ENCODE measurements at regions not wholly inside any gene's neighbourhood (a gene's known extent, or its start where the extent isn't known, plus 50 kb on each side); places are given as distances from the start of the nearest gene placed in this dataset.

GRCh38 chr15:47610736-47611135 lies 106.6 kb upstream of the SEMA6D start:
- dilution Hi-C loops (cut with HindIII; ENCODE audit: low sequenced_read_pairs, unreplicated experiment) (no loop called here), in situ Hi-C loops (cut with MboI; ENCODE audit: low sequenced_read_pairs) (no loop called here), intact Hi-C loops (cut with micrococcal nuclease) (loop anchor here (5.0 kb wide), 1 partner anchor 413 kb away; no protein-coding TSS in a partner anchor)
- no peak for ATAC-seq (ENCODE audit: low read depth)
- no peaks in the 10 kb centered on the region for H3K36me3 ChIP-seq (ENCODE audit: control insufficient read depth, insufficient read depth, low read length)
- no peak overlapping the region for H4K91ac ChIP-seq (ENCODE audit: insufficient read depth, low read depth, low read length)
- no CpG with 5 or more reads among the region's 2 CpGs for WGBS, 2 experiments (ENCODE audit: extremely low coverage in 2 of 2, insufficient read length in 1 of 2)
- no peak overlapping the region for H2BK120ac ChIP-seq (ENCODE audit: low read depth, low read length)
- H3K23ac ChIP-seq (ENCODE audit: low read depth, low read length) = no peak overlapping the region
- H4K5ac ChIP-seq (ENCODE audit: low read depth, low read length) = no peak overlapping the region
- no peak overlapping the region for H2BK5ac ChIP-seq (ENCODE audit: low read depth, low read length, poor library complexity, severe bottlenecking)
- H3K4me1 ChIP-seq (ENCODE audit: control insufficient read depth, insufficient read depth, low read length) = no peaks in the 10 kb centered on the region
- no peaks in the 10 kb centered on the region for H4K20me1 ChIP-seq (ENCODE audit: insufficient read depth, low read length)
- no peaks in the 10 kb centered on the region for H3K9me3 ChIP-seq (ENCODE audit: control insufficient read depth, insufficient read depth, low read length)
- ChIA-PET POLR2A (ENCODE audit: unreplicated experiment) (interaction anchor here (0.6 kb wide), 1 partner anchor 16 kb away, joined by 5 read pairs; no protein-coding TSS in a partner anchor), CTCF (no interaction called here)
- no peak overlapping the region for H2BK15ac ChIP-seq (ENCODE audit: low read depth, low read length)
- H3K4me3 ChIP-seq (ENCODE audit: insufficient read depth, low read depth, low read length) = no peak overlapping the region
- H3K18ac ChIP-seq (ENCODE audit: low read depth, low read length) = no peak overlapping the region
- no peak overlapping the region for H2AK9ac ChIP-seq (replicated peaks; ENCODE audit: low read depth, low read length, poor library complexity)
- TF ChIP-seq MAZ (IDR thresholded peaks at IDR 0.05; ENCODE audit: borderline replicate concordance, low read depth, low read length) = no peak
- TF ChIP-seq SMC3 (IDR thresholded peaks at IDR 0.05; ENCODE audit: low read depth, low read length) = no peak
- no peak for TF ChIP-seq MAFK (IDR thresholded peaks at IDR 0.05; ENCODE audit: low read depth, low read length)
- TF ChIP-seq CEBPB (IDR thresholded peaks at IDR 0.05; ENCODE audit: low read depth, low read length) = no peak
- TF ChIP-seq FOS (IDR thresholded peaks at IDR 0.05; ENCODE audit: low read depth, low read length) = no peak
- TF ChIP-seq MXI1 (IDR thresholded peaks at IDR 0.05; ENCODE audit: borderline replicate concordance, low read depth, low read length) = no peak
- TF ChIP-seq RCOR1 (IDR thresholded peaks at IDR 0.05; ENCODE audit: insufficient replicate concordance, low read length) = no peak
- no peak for TF ChIP-seq CTCF (conservative IDR thresholded peaks at IDR 0.05; ENCODE audit: low read depth, low read length)
- no peak for TF ChIP-seq POLR2A (IDR thresholded peaks at IDR 0.05; ENCODE audit: low read depth, low read length)
- no peak for TF ChIP-seq ELK1 (IDR thresholded peaks at IDR 0.05; ENCODE audit: borderline replicate concordance, low read depth, low read length)
- TF ChIP-seq BHLHE40 (IDR thresholded peaks at IDR 0.05; ENCODE audit: low read depth, low read length) = no peak
- TF ChIP-seq RFX5 (IDR thresholded peaks at IDR 0.05; ENCODE audit: low read depth, low read length) = no peak
- TF ChIP-seq CHD1 (IDR thresholded peaks at IDR 0.05; ENCODE audit: low read depth, low read length) = no peak
- TF ChIP-seq USF2 (IDR thresholded peaks at IDR 0.05; ENCODE audit: low read depth, low read length) = no peak
- TF ChIP-seq NFE2L2 (IDR thresholded peaks at IDR 0.05; ENCODE audit: low read depth, low read length) = no peak
- TF ChIP-seq RAD21 (IDR thresholded peaks at IDR 0.05; ENCODE audit: low read length) = no peak
- H2BK20ac ChIP-seq (ENCODE audit: low read depth, low read length) = no peak overlapping the region
- BruUV-seq (replicated peaks) = no TSS peak
- no peak overlapping the region for H4K8ac ChIP-seq (ENCODE audit: low read depth in 2 of 2, low read length in 2 of 2)
- H3K27me3 ChIP-seq (ENCODE audit: control insufficient read depth, insufficient read depth, low read length) = no peaks in the 10 kb centered on the region; the same call in 1 of the 2 replicates
- no peak overlapping the region for H3K56ac ChIP-seq (ENCODE audit: extremely low read depth, insufficient read depth, low read length)
- no peaks in the 10 kb centered on the region for H3K9me1 ChIP-seq (ENCODE audit: insufficient read depth, low read length)
- H3K9ac ChIP-seq (ENCODE audit: low read depth, low read length) = no peak overlapping the region
- no peak overlapping the region for H2AK5ac ChIP-seq (ENCODE audit: low read depth, low read length)
- H3K4ac ChIP-seq (ENCODE audit: low read depth, low read length) = no peak overlapping the region
- no peak overlapping the region for H3K27ac ChIP-seq (ENCODE audit: insufficient read depth, low read length)
- no peaks in the 10 kb centered on the region for H3K79me1 ChIP-seq (ENCODE audit: low read depth in 1 of 2, low read length in 2 of 2)
- no peak for DNase-seq
- H2AFZ ChIP-seq (replicated peaks; ENCODE audit: low read length, poor library complexity) = no peak overlapping the region
- no peak overlapping the region for H3K4me2 ChIP-seq (ENCODE audit: low read depth, low read length)
- no peak overlapping the region for H3K14ac ChIP-seq (replicated peaks; ENCODE audit: low read depth, low read length)

Measured in IMR-90 (cell line).